Mesothelial cell of epicardium (in vitro differentiated cells): ENCODE measurements at regions not wholly inside any gene's neighbourhood (a gene's known extent, or its start where the extent isn't known, plus 50 kb on each side); places are given as distances from the start of the nearest gene placed in this dataset.
"Not testable (repeated sequence)": the region's sequence is repeated elsewhere in the genome, so short reads cannot be mapped to it uniquely, and the experiment has no call there.

Source experiments
- DNase-seq, 2 experiments: peaks; one replicate each; pipeline ENCODE4 v3.0.0; 2021; ENCODE audit warnings: low spot score in 2 of 2; ENCODE audit not compliant: unreplicated experiment in 2 of 2
- H3K27ac Mint-ChIP-seq: 2 replicates; pipeline ENCODE4 v1.8.0; 2021; ENCODE audit warnings: mixed read lengths
- H3K27me3 Mint-ChIP-seq: 2 replicates; pipeline ENCODE4 v1.8.0; 2021; ENCODE audit warnings: low read depth, mixed read lengths
- H3K36me3 Mint-ChIP-seq: 2 replicates; pipeline ENCODE4 v1.8.0; 2021; ENCODE audit warnings: mixed read lengths
- H3K4me1 Mint-ChIP-seq: 2 replicates; pipeline ENCODE4 v1.8.0; 2021; ENCODE audit warnings: mixed read lengths
- H3K4me3 Mint-ChIP-seq: 2 replicates; pipeline ENCODE4 v1.8.0; 2021; ENCODE audit warnings: mild to moderate bottlenecking, moderate library complexity, mixed read lengths
- H3K9me3 Mint-ChIP-seq: 2 replicates; pipeline ENCODE4 v1.8.0; 2021; ENCODE audit warnings: mixed read lengths
- CTCF ChIP-seq: fragments of 200-600 bp; sonication (generic); IDR thresholded peaks from one replicate; pipeline ENCODE4 v1.5.0; 2021; ENCODE audit warnings: antibody characterized with exemption; ENCODE audit not compliant: unreplicated experiment

DNA sequence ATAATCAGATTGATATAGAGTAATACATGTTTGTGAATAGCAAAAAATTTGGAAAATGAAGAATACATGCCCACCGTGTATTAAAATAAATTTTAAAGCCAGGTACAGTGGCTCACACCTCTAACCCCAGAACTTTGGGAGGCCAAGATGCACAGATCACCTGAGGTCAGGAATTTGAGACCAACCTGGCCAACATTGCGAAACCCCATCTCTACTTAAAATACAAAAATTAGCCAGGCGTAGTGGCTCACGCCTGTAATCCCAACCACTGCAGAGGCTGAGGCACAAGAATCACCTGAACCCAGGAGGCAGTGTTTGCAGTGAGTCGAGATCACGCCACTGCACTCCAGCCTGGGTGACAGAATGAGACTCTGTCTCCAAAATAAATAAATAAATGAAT is 266.3 kb downstream of the SI start:
- Mint-ChIP-seq H3K36me3 (no peaks in the 10 kb centered on the region), H3K9me3 (peaks cover 11% of the 10 kb centered on the region), H3K27ac (no peak overlapping the region), H3K27me3 (no peaks in the 10 kb centered on the region), H3K4me1 (no peaks in the 10 kb centered on the region), H3K4me3 (no peak overlapping the region)
- TF ChIP-seq CTCF, result no peak
- DNase-seq, result no peak

DNA sequence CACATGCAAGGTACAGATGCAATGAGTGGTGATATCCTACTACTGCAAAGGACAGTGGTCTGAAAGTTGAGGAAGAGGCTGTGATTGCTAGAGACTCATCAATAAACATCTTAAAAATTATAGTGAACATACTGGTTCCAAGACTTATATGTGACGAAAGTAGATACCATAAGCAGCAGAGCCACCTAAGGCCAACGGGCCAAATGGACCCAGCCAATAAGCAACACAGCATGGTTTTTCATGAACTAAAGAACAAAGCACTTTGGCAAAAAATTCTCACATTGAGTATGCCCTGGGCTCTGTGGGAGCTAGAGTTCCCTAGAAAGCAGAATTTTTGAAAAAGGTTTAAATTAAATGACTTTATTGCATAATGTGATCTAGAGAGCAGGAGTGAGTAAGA is 272.1 kb downstream of the SI start:
- Mint-ChIP-seq H3K9me3 (peaks cover 6% of the 10 kb centered on the region), H3K4me1 (no peaks in the 10 kb centered on the region), H3K27me3 (no peaks in the 10 kb centered on the region), H3K4me3 (no peak overlapping the region), H3K36me3 (no peaks in the 10 kb centered on the region), H3K27ac (no peak overlapping the region)
- TF ChIP-seq CTCF, result no peak
- DNase-seq, result no peak

GRCh38 chr3:164794099-164794498 is 284.2 kb downstream of the SI start:
- no peak overlapping the region for H3K27ac Mint-ChIP-seq
- no peak overlapping the region for H3K4me3 Mint-ChIP-seq
- no peaks in the 10 kb centered on the region for H3K27me3 Mint-ChIP-seq
- H3K9me3 Mint-ChIP-seq, result no peaks in the 10 kb centered on the region
- DNase-seq, result no peak
- H3K4me1 Mint-ChIP-seq, result no peaks in the 10 kb centered on the region
- TF ChIP-seq CTCF, result no peak
- no peaks in the 10 kb centered on the region for H3K36me3 Mint-ChIP-seq

- no peak overlapping the region for H3K4me3 Mint-ChIP-seq
- H3K27ac Mint-ChIP-seq, result no peak overlapping the region
- H3K27me3 Mint-ChIP-seq, result no peaks in the 10 kb centered on the region
- no peak for TF ChIP-seq CTCF
- peaks cover 5% of the 10 kb centered on the region for H3K9me3 Mint-ChIP-seq
- H3K4me1 Mint-ChIP-seq, result no peaks in the 10 kb centered on the region
- H3K36me3 Mint-ChIP-seq, result no peaks in the 10 kb centered on the region
- no peak for DNase-seq
These were observed 287.0 kb downstream of the SI start for GRCh38 chr3:164791263-164791662.

GRCh38 chr3:164784407-164784806 is 293.9 kb downstream of the SI start:
- DNase-seq, H3K27ac Mint-ChIP-seq, H3K36me3 Mint-ChIP-seq, H3K4me1 Mint-ChIP-seq, H3K4me3 Mint-ChIP-seq, H3K27me3 Mint-ChIP-seq, H3K9me3 Mint-ChIP-seq: not testable (repeated sequence)

GRCh38 chr3:164781755-164782154 is 296.5 kb downstream of the SI start:
- Mint-ChIP-seq H3K36me3 (no peaks in the 10 kb centered on the region), H3K4me1 (peaks cover 5% of the 10 kb centered on the region), H3K27me3 (no peaks in the 10 kb centered on the region), H3K27ac (no peak overlapping the region), H3K9me3 (peaks cover 13% of the 10 kb centered on the region), H3K4me3 (no peak overlapping the region)
- no peak for DNase-seq
- TF ChIP-seq CTCF, result no peak
